ENCODE measurements at regions not wholly inside any gene's neighbourhood (a gene's known extent, or its start where the extent isn't known, plus 50 kb on each side); places are given as distances from the start of the nearest gene placed in this dataset.

DNA sequence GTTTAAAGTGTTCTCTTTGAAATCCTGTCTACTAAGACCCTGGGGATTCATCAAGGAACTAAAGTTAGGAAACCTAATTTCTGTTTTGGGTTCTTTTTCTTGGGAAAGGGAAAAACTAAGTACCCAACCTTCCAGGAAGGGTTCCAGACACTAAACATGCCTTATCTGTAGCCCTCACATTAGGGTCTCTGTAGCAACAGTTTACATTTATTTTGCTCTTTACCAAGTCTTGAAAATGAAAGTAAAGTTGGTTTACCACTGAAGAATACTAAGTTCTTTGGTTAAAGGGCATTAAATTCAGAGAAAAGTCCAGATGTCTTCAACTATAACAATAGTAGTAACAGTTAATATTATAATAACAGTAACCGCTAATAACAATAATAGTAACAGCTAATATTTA, 207.5 kb upstream of the CDKN3 start:
- H3K36me3 ChIP-seq (ENCODE audit: control insufficient read depth in 2 of 2, extremely low read depth in 1 of 2, insufficient read depth in 2 of 2, low read length in 2 of 2) = no peaks in the 10 kb centered on the region
- H3K9ac ChIP-seq (ENCODE audit: control insufficient read depth, extremely low read depth, insufficient read depth, low read length) = no peak overlapping the region
- H2AFZ ChIP-seq (ENCODE audit: control insufficient read depth, low read length) = peak overlapping the region; percentile 6
- peak overlapping the region; percentile 3 for H3K4me2 ChIP-seq (ENCODE audit: control insufficient read depth, extremely low read depth, insufficient read depth, low read depth, low read length)
- TF ChIP-seq EZH2 (IDR thresholded peaks at IDR 0.05; ENCODE audit: low read length) = no peak
- TF ChIP-seq CTCF (optimal IDR thresholded peaks at IDR 0.05 in 1 of 3, IDR thresholded peaks at IDR 0.05 in 1 of 3, conservative IDR thresholded peaks at IDR 0.05 in 1 of 3; ENCODE audit: extremely low read depth in 1 of 3, insufficient read depth in 2 of 3, low read length in 3 of 3) = no peak
- H3K9me1 ChIP-seq (ENCODE audit: control insufficient read depth, extremely low read depth, insufficient read depth, low read length) = no peaks in the 10 kb centered on the region
- H4K20me1 ChIP-seq (ENCODE audit: control insufficient read depth, extremely low read depth, insufficient read depth, low read length) = no peaks in the 10 kb centered on the region
- no peaks in the 10 kb centered on the region for H3K9me3 ChIP-seq (ENCODE audit: control insufficient read depth, low read depth, low read length)
- no peaks in the 10 kb centered on the region for H3K79me2 ChIP-seq (ENCODE audit: control insufficient read depth, insufficient read depth, low read length)
- DNase-seq (ENCODE audit: low read depth, low spot score) (no peak), FAIRE-seq (peak; percentile 44)
- peak overlapping the region; percentile 65 for H3K27ac ChIP-seq (ENCODE audit: control insufficient read depth, insufficient read depth, low read length)
- peaks cover 27% of the 10 kb centered on the region for H3K4me1 ChIP-seq (ENCODE audit: control insufficient read depth, extremely low read depth, insufficient read depth, low read length)
- dilution Hi-C loops (cut with MboI; ENCODE audit: extremely low pct_ligation_motif_present, low sequenced_read_pairs) = no loop called here
- no peak overlapping the region for H3K4me3 ChIP-seq (ENCODE audit: control insufficient read depth in 2 of 3, extremely low read depth in 1 of 3, insufficient read depth in 2 of 3, low read depth in 1 of 3, low read length in 3 of 3)
- H3K27me3 ChIP-seq (ENCODE audit: control insufficient read depth, extremely low read depth, insufficient read depth, low read length) = no peaks in the 10 kb centered on the region

DNA sequence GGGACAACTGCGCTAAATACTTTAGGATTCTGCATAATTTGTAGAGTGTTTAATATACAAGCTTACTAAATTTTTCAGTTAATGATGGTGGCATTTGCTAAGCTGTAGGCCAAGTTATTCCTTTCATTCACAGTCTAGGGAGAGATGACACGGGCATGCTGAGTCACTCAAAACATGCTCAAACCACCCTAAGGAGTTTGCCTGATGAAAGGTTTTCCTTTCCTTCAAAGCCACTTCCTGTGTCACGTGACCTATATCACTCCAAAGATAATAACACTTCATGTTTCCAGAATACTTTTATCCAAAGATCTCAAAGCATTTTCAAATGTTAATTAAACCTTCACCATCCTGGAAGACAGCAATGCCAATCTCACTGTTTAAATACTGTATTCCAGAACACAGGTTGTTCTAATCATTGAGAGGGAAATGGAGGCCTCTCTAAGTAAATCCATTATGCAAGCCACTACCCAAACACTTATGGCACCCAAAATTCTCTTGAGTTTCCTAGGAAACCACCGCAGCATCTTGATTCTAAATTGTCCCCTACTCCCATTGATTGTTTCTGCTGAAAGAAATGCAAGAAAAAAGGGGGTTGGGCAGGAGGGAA, 207.0 kb upstream of the CDKN3 start:
- Histone ChIP-seq H3K4me2 (ENCODE audit: control insufficient read depth, extremely low read depth, insufficient read depth, low read depth, low read length) (peak overlapping the region; percentile 3), H3K27ac (ENCODE audit: control insufficient read depth, insufficient read depth, low read length) (peak overlapping the region; percentile 65), H3K4me1 (ENCODE audit: control insufficient read depth, extremely low read depth, insufficient read depth, low read length) (peaks cover 27% of the 10 kb centered on the region), H2AFZ (ENCODE audit: control insufficient read depth, low read length) (peak overlapping the region; percentile 20), H3K9me1 (ENCODE audit: control insufficient read depth, extremely low read depth, insufficient read depth, low read length) (no peaks in the 10 kb centered on the region), H3K4me3 (ENCODE audit: control insufficient read depth in 2 of 3, extremely low read depth in 1 of 3, insufficient read depth in 2 of 3, low read depth in 1 of 3, low read length in 3 of 3) (no peak overlapping the region), H3K36me3 (ENCODE audit: control insufficient read depth in 2 of 2, extremely low read depth in 1 of 2, insufficient read depth in 2 of 2, low read length in 2 of 2) (no peaks in the 10 kb centered on the region), H4K20me1 (ENCODE audit: control insufficient read depth, extremely low read depth, insufficient read depth, low read length) (no peaks in the 10 kb centered on the region), H3K79me2 (ENCODE audit: control insufficient read depth, insufficient read depth, low read length) (no peaks in the 10 kb centered on the region), H3K9ac (ENCODE audit: control insufficient read depth, extremely low read depth, insufficient read depth, low read length) (no peak overlapping the region), H3K27me3 (ENCODE audit: control insufficient read depth, extremely low read depth, insufficient read depth, low read length) (no peaks in the 10 kb centered on the region), H3K9me3 (ENCODE audit: control insufficient read depth, low read depth, low read length) (no peaks in the 10 kb centered on the region)
- dilution Hi-C loops (cut with MboI; ENCODE audit: extremely low pct_ligation_motif_present, low sequenced_read_pairs) = no loop called here
- DNase-seq (ENCODE audit: low read depth, low spot score) (no peak), FAIRE-seq (peak; percentile 96)
- no peak for TF ChIP-seq EZH2 (IDR thresholded peaks at IDR 0.05; ENCODE audit: low read length)
- no peak for TF ChIP-seq CTCF (optimal IDR thresholded peaks at IDR 0.05 in 1 of 3, IDR thresholded peaks at IDR 0.05 in 1 of 3, conservative IDR thresholded peaks at IDR 0.05 in 1 of 3; ENCODE audit: extremely low read depth in 1 of 3, insufficient read depth in 2 of 3, low read length in 3 of 3)
